ENCODE measurements at regions not wholly inside any gene's neighbourhood (a gene's known extent, or its start where the extent isn't known, plus 50 kb on each side); places are given as distances from the start of the nearest gene placed in this dataset.

DNA sequence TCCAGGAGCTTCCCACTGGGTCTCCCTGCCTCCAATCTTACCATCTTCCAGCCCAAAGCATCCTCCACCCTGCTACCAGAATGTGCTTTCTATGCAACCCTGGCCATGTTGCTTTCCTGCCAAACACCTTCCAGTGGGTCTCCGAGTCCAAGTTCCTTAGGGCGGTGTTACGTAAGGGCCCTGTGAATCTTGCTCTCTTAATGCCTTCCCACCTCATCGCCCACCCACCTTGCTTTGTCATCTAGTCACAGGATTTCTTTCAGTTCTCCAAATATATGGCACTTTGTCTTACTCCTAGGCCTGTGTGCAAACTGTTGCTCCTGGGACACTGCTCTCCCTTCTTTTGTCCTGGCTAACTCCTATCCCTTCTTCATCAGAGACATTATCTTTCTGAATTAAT, 344.5 kb downstream of the RPS24 start:
- no peak for TF ChIP-seq TAF1 (IDR thresholded peaks at IDR 0.05; ENCODE audit: borderline replicate concordance, insufficient read depth, low read length)

DNA sequence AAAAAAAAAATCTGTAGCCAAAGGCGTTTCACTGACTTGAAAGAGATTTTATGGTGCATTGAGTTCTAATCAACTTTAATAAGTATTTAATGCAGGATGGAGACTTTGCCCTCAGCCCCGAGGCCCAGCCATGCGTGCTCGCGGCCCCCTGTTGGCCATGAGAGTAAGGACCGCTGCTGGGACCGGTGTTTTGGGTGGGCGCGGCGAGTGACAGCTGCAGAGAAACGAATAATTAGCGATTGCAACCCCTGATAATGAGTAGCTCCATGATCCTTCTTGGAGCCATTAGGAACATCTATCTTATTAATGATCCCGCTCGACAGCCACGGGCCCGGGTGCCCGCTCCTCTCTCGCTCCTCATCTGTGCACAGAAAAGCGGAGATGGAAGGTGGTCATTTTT, 347.4 kb downstream of the RPS24 start:
- TF ChIP-seq POLR2AphosphoS5 (IDR thresholded peaks at IDR 0.05; ENCODE audit: low read depth, low read length): no peak

DNA sequence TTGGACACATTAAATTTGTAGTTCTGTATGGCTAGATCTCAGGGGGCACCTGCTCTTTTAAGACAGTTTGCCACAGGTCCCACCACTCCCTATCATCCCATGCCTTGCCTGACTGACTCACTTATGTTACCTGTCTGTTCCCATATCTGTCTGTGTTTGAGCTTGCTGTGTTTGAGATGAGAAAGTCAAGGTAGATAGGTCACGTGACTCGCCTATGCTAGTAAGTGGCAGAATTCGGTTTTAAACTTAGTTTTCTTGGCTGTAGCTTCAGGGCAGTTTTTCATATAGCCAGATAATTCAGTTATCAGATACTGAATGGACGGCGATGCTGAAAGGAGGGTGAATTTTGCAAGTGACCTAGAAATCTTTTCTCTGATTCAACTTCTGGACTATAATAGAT, 348.4 kb downstream of the RPS24 start:
- no peak for TF ChIP-seq FOXP2 (optimal IDR thresholded peaks at IDR 0.05; ENCODE audit: borderline replicate concordance, extremely low read depth, extremely low read length, insufficient read depth)
- TF ChIP-seq, protein P1, sequence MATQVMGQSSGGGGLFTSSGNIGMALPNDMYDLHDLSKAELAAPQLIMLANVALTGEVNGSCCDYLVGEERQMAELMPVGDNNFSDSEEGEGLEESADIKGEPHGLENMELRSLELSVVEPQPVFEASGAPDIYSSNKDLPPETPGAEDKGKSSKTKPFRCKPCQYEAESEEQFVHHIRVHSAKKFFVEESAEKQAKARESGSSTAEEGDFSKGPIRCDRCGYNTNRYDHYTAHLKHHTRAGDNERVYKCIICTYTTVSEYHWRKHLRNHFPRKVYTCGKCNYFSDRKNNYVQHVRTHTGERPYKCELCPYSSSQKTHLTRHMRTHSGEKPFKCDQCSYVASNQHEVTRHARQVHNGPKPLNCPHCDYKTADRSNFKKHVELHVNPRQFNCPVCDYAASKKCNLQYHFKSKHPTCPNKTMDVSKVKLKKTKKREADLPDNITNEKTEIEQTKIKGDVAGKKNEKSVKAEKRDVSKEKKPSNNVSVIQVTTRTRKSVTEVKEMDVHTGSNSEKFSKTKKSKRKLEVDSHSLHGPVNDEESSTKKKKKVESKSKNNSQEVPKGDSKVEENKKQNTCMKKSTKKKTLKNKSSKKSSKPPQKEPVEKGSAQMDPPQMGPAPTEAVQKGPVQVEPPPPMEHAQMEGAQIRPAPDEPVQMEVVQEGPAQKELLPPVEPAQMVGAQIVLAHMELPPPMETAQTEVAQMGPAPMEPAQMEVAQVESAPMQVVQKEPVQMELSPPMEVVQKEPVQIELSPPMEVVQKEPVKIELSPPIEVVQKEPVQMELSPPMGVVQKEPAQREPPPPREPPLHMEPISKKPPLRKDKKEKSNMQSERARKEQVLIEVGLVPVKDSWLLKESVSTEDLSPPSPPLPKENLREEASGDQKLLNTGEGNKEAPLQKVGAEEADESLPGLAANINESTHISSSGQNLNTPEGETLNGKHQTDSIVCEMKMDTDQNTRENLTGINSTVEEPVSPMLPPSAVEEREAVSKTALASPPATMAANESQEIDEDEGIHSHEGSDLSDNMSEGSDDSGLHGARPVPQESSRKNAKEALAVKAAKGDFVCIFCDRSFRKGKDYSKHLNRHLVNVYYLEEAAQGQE (IDR thresholded peaks at IDR 0.05; ENCODE audit: insufficient read depth in 1 of 2, low read depth in 2 of 2, low read length in 2 of 2): no peak
- no peak for TF ChIP-seq TAF1 (IDR thresholded peaks at IDR 0.05; ENCODE audit: borderline replicate concordance, insufficient read depth, low read length)

DNA sequence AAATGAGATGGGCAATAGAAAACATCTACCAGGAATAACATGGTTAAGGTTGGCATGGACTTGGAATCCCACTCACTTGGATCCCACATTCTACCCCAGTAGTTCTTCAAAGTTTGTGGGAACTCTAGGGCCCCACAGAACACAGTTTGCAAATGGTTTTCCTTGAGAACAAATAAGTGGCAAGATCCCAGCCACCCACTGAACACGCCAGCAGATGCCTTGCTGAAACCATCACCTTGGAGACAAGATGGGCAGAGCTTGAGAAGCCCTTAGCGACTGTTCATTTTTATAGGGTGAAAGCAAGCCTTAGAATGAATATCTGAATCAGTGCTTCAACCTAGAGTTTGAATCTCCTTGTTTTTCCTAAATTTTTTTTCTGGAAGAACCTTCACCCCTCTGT, 349.1 kb downstream of the RPS24 start:
- no peak for TF ChIP-seq SIN3A (IDR thresholded peaks at IDR 0.05; ENCODE audit: borderline replicate concordance, insufficient read depth, low read length)
- no peak for TF ChIP-seq POLR2AphosphoS5 (IDR thresholded peaks at IDR 0.05; ENCODE audit: low read depth, low read length)
- TF ChIP-seq TAF1 (IDR thresholded peaks at IDR 0.05; ENCODE audit: borderline replicate concordance, insufficient read depth, low read length): no peak
- TF ChIP-seq FOXP2 (optimal IDR thresholded peaks at IDR 0.05; ENCODE audit: borderline replicate concordance, extremely low read depth, extremely low read length, insufficient read depth): no peak
- TF ChIP-seq, protein P1 (IDR thresholded peaks at IDR 0.05; ENCODE audit: insufficient read depth in 1 of 2, low read depth in 2 of 2, low read length in 2 of 2): no peak

DNA sequence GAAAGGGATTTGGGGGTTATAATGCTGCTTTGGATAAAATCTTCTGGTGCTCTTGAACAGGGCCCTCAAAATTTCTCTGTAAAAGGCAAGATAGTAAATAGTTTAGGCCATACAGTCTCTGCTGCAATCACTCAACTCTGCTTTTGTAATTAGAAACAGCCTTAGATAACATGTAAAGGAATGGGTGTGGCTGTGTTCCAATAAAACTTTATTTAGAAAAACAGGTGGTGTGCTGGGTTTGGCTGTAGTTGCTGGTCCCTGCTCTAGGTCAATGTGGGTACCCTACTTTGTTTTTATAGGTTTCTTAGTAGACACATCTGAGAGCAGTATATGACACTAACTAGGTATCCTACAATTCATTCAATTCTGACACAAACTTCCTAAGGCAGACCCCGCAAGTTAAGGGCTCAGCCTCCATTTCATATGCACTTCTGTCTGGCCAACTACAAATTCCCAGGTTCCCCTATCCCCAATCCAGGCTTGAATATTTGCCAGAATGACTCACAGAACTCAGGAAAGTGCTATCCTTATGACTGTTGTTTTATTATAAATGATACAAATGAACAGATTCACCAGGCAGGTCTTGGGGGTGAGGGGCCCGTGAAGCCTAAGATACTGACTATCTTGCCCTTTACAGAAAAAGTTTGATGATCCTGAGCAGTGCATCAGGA, 349.9 kb downstream of the RPS24 start:
- TF ChIP-seq TAF1 (IDR thresholded peaks at IDR 0.05; ENCODE audit: borderline replicate concordance, insufficient read depth, low read length) (no peak), SIN3A (IDR thresholded peaks at IDR 0.05; ENCODE audit: borderline replicate concordance, insufficient read depth, low read length) (no peak), FOXP2 (optimal IDR thresholded peaks at IDR 0.05; ENCODE audit: borderline replicate concordance, extremely low read depth, extremely low read length, insufficient read depth) (no peak), POLR2AphosphoS5 (IDR thresholded peaks at IDR 0.05; ENCODE audit: low read depth, low read length) (no peak)
- TF ChIP-seq, protein P1 (IDR thresholded peaks at IDR 0.05; ENCODE audit: insufficient read depth in 1 of 2, low read depth in 2 of 2, low read length in 2 of 2): no peak

DNA sequence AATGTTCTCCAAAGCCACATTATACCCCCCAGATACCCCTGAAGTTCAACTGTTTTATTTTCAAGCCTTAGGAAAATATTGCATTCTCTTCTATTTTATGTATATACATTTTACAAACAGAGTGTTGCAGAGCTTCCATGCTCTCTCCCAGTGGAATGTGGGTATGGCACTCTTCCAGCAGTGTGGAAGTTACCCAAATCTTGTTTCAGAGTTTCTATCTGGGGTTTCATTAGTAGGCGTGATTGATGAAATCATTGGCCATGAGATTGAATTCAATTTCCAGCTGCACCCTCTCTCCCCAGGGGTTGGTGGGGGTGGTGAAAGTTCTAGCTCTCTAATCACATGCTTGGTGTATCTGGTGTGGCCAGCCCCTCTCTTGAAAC, 350.4 kb downstream of the RPS24 start:
- TF ChIP-seq, protein P1 (IDR thresholded peaks at IDR 0.05; ENCODE audit: insufficient read depth in 1 of 2, low read depth in 2 of 2, low read length in 2 of 2): no peak
- TF ChIP-seq POLR2AphosphoS5 (IDR thresholded peaks at IDR 0.05; ENCODE audit: low read depth, low read length): no peak
- TF ChIP-seq TAF1 (IDR thresholded peaks at IDR 0.05; ENCODE audit: borderline replicate concordance, insufficient read depth, low read length): no peak
- TF ChIP-seq FOXP2 (optimal IDR thresholded peaks at IDR 0.05; ENCODE audit: borderline replicate concordance, extremely low read depth, extremely low read length, insufficient read depth): no peak
- no peak for TF ChIP-seq SIN3A (IDR thresholded peaks at IDR 0.05; ENCODE audit: borderline replicate concordance, insufficient read depth, low read length)
